ENCODE measurements at regions not wholly inside any gene's neighbourhood (a gene's known extent, or its start where the extent isn't known, plus 50 kb on each side); places are given as distances from the start of the nearest gene placed in this dataset.
A peak's percentile ranks its signal among the peaks of the same experiment; 100 is the strongest.
"Not testable (repeated sequence)": the region's sequence is repeated elsewhere in the genome, so short reads cannot be mapped to it uniquely, and the experiment has no call there.

- no peak for DNase-seq
Measured at GRCh38 chrX:55813150-55813549, 95.6 kb downstream of the RRAGB start.

GRCh38 chrX:55815546-55815945 lies 98.0 kb downstream of the RRAGB start:
- no peak for DNase-seq

GRCh38 chrX:55816023-55816422 lies 98.5 kb downstream of the RRAGB start:
- no peak for DNase-seq

GRCh38 chrX:55818673-55819375 lies 101.3 kb downstream of the RRAGB start:
- DNase-seq, result no peak

- no peak for DNase-seq
Measured at GRCh38 chrX:55839485-55839884, 121.9 kb downstream of the RRAGB start.

GRCh38 chrX:55841962-55842752 lies 124.6 kb downstream of the RRAGB start:
- no peak for DNase-seq

- not testable (repeated sequence) for DNase-seq
Measured at GRCh38 chrX:55866779-55867178, 149.2 kb downstream of the RRAGB start.

GRCh38 chrX:55867181-55867651 lies 149.7 kb downstream of the RRAGB start:
- DNase-seq, result no peak

- no peak for DNase-seq
Measured at GRCh38 chrX:55867708-55868107, 150.2 kb downstream of the RRAGB start.

- no peak for DNase-seq
Measured at GRCh38 chrX:55874807-55875206, 157.3 kb downstream of the RRAGB start.

- DNase-seq, result not testable (repeated sequence)
Measured at GRCh38 chrX:55883541-55883940, 166.0 kb downstream of the RRAGB start.

- DNase-seq, result no peak
Measured at GRCh38 chrX:55907968-55908607, 190.5 kb downstream of the RRAGB start.

GRCh38 chrX:55908661-55909212 lies 191.2 kb downstream of the RRAGB start:
- DNase-seq, result peak; percentile 6

GRCh38 chrX:55919367-55920221 lies 202.0 kb downstream of the RRAGB start:
- no peak for DNase-seq

GRCh38 chrX:55924574-55924973 lies 207.0 kb downstream of the RRAGB start:
- no peak for DNase-seq

GRCh38 chrX:55928529-55928928 lies 211.0 kb downstream of the RRAGB start:
- not testable (repeated sequence) for DNase-seq

All from midbrain (tissue), 1 donor.